Sigmoid colon (tissue), 6 donors: ENCODE measurements at regions not wholly inside any gene's neighbourhood (a gene's known extent, or its start where the extent isn't known, plus 50 kb on each side); places are given as distances from the start of the nearest gene placed in this dataset.

ENCODE experiments used
- DNase-seq: peaks from one replicate; pipeline ENCODE4 v3.0.0-alpha.2; 2019
- H3K27ac ChIP-seq, 4 donors: fragments of 200-600 bp; sonication (generic); one replicate each; pipeline ENCODE4 v1.5.1; 2016 to 2019; ENCODE audit warnings: mild to moderate bottlenecking in 1 of 4
- H3K27me3 ChIP-seq, 3 donors: fragments of 200-600 bp; sonication (generic); one replicate each; pipeline ENCODE4 v1.5.1; 2019; ENCODE audit warnings: mild to moderate bottlenecking in 1 of 3
- H3K36me3 ChIP-seq, 4 donors: fragments of 200-600 bp; sonication (generic); one replicate each; pipeline ENCODE4 v1.5.1; 2016 to 2019
- H3K4me1 ChIP-seq, 4 donors: fragments of 200-600 bp; sonication (generic); one replicate each; pipeline ENCODE4 v1.5.1; 2017 to 2019
- H3K4me3 ChIP-seq, 4 donors: fragments of 200-600 bp; sonication (generic); one replicate each; pipeline ENCODE4 v1.5.1; 2017 to 2019; ENCODE audit warnings: mild to moderate bottlenecking in 2 of 4, moderate library complexity in 1 of 4
- H3K9me3 ChIP-seq, 4 donors: fragments of 200-600 bp in 3 of 4; sonication (generic) in 3 of 4; one replicate each; pipeline versions ENCODE4 v1.5.1 to v1.6.1; 2013 to 2019
- CTCF ChIP-seq, 4 experiments: fragments of 450-650 bp in 3 of 4; fragments of 200-600 bp in 1 of 4; IDR thresholded peaks; one replicate each; pipeline ENCODE4 v1.5.1; 2016 to 2019; ENCODE audit warnings: antibody characterized with exemption in 4 of 4, mild to moderate bottlenecking in 3 of 4, moderate library complexity in 2 of 4
- EP300 ChIP-seq, 4 donors: sonication (generic); formaldehyde crosslinking; IDR thresholded peaks; one replicate each; pipeline ENCODE4 v1.6.1; 2017; ENCODE audit warnings: antibody characterized with exemption in 4 of 4
- POLR2A ChIP-seq, 2 donors: fragments of 450-650 bp; IDR thresholded peaks; one replicate each; pipeline ENCODE4 v1.6.1; 2016; ENCODE audit warnings: antibody characterized with exemption in 2 of 2, mild to moderate bottlenecking in 2 of 2, moderate library complexity in 2 of 2
- POLR2AphosphoS5 ChIP-seq, 4 donors: sonication (generic); formaldehyde crosslinking; IDR thresholded peaks; one replicate each; pipeline ENCODE4 v1.6.1; 2017; ENCODE audit warnings: antibody characterized with exemption in 4 of 4
- WGBS, 2 donors: extraction: QIAGEN DNeasy Blood & Tissue Kit; methylation state at CpG; one replicate each; pipeline ENCODE4 v1.1.7; 2013; 5-methylcytosine and 5-hydroxymethylcytosine counted together
- intact Hi-C: fragments of 100-400 bp; cut with DNase I; formaldehyde crosslinking; loops from one replicate; pipeline ENCODE4 v1.15.1; 2023
- donor health status: healthy with polysubstance abuse.
- donor health status: healthy.

DNA sequence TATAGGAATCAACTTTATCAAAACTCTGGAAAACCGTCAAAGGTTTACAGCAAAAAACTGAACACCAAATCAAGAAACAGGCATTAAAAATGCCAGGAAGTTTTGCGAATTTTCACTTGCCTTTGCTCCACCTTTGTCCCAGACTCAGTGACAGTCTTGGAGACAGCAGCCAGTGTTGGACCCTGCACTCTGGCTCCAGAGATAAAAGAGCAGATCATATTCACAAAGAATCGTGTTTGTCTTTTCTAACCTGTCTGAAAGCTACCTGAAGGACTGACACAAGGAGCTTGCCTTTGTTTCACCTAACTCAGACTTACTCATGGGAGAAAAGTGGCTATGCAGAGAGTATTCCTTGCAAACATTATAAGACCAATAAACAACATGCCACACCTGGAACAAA is 74.0 kb upstream of the TCF12 start:
- 72 to 89% methylated on average over 3 of the region's 3 CpGs for WGBS, 2 donors
- Histone ChIP-seq H3K4me3 (no peak overlapping the region), H3K36me3 (peaks cover 0 to 5% (median 0%) of the 10 kb centered on the region in 4 donors), H3K27ac (no peak overlapping the region), H3K4me1 (no peaks in the 10 kb centered on the region), H3K9me3 (no peaks in the 10 kb centered on the region), H3K27me3 (no peaks in the 10 kb centered on the region)
- no peak for TF ChIP-seq POLR2AphosphoS5 (IDR thresholded peaks at IDR 0.05)
- no peak for TF ChIP-seq POLR2A (IDR thresholded peaks at IDR 0.05)
- TF ChIP-seq CTCF (IDR thresholded peaks at IDR 0.05), result no peak
- no peak for TF ChIP-seq EP300 (IDR thresholded peaks at IDR 0.05)
- DNase-seq, result no peak
- intact Hi-C loops, result no loop called here

DNA sequence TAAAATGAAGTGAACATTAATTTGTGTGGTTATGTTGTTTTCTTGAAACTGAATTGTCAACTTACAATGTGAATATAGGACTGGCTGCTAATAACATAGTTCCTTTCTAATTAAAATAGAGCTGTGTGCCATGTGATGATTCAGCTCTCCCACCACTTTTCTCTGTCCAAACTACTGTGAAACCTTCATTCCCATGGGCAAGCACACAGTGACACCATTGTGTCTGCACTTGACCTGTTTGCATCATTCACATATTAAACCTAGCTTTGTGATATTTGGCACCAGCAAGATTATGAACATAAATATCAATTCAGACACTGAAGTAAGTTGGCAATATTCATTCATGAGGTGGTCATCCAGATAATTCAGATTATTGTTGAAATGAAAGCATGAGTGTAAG is 78.8 kb upstream of the TCF12 start:
- TF ChIP-seq EP300 (IDR thresholded peaks at IDR 0.05) (no peak), POLR2A (IDR thresholded peaks at IDR 0.05) (no peak), CTCF (IDR thresholded peaks at IDR 0.05) (no peak), POLR2AphosphoS5 (IDR thresholded peaks at IDR 0.05) (no peak)
- Histone ChIP-seq H3K4me3 (no peak overlapping the region), H3K9me3 (no peaks in the 10 kb centered on the region), H3K27ac (no peak overlapping the region), H3K27me3 (no peaks in the 10 kb centered on the region), H3K4me1 (peaks cover 0 to 13% (median 6%) of the 10 kb centered on the region in 4 donors), H3K36me3 (no peaks in the 10 kb centered on the region)
- intact Hi-C loops, result no loop called here
- no peak for DNase-seq

GRCh38 chr15:56839099-56839498 is 79.3 kb upstream of the TCF12 start:
- Histone ChIP-seq H3K4me3 (no peak overlapping the region), H3K27ac (no peak overlapping the region), H3K9me3 (no peaks in the 10 kb centered on the region), H3K27me3 (no peaks in the 10 kb centered on the region), H3K4me1 (peaks cover 0 to 13% (median 6%) of the 10 kb centered on the region in 4 donors), H3K36me3 (no peaks in the 10 kb centered on the region)
- intact Hi-C loops, result no loop called here
- 75% methylated on average over 5 of the region's 5 CpGs for WGBS, 2 donors
- TF ChIP-seq EP300 (IDR thresholded peaks at IDR 0.05) (no peak), POLR2AphosphoS5 (IDR thresholded peaks at IDR 0.05) (no peak), CTCF (IDR thresholded peaks at IDR 0.05) (no peak), POLR2A (IDR thresholded peaks at IDR 0.05) (no peak)
- no peak for DNase-seq

DNA sequence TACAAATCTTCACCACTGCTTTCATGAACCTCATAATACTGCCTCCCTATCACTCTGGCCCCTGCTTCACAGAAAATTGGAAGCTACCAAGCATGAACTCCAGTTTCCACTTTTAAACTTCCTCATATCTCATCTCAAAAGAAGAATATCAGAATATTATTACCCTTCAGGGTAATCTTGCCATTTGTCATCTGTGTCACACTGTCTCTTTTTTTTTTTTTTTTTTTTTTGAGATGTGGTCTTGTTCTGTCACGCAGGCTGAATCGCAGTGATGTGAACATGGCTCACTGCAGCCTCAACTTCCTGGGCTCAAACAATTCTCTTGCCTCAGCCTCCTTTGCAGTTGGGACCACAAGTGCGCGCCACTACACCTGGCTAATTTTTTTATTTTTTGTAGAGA is 80.4 kb upstream of the TCF12 start:
- Histone ChIP-seq H3K36me3 (no peaks in the 10 kb centered on the region), H3K4me3 (no peak overlapping the region), H3K27me3 (no peaks in the 10 kb centered on the region), H3K9me3 (no peaks in the 10 kb centered on the region), H3K27ac (no peak overlapping the region), H3K4me1 (peaks cover 0 to 15% (median 6%) of the 10 kb centered on the region in 4 donors)
- DNase-seq, result no peak
- TF ChIP-seq POLR2A (IDR thresholded peaks at IDR 0.05), result no peak
- no peak for TF ChIP-seq CTCF (IDR thresholded peaks at IDR 0.05)
- no peak for TF ChIP-seq POLR2AphosphoS5 (IDR thresholded peaks at IDR 0.05)
- no peak for TF ChIP-seq EP300 (IDR thresholded peaks at IDR 0.05)
- intact Hi-C loops, result no loop called here
- WGBS, 2 donors, result 74 to 94% methylated on average over 4 of the region's 4 CpGs

DNA sequence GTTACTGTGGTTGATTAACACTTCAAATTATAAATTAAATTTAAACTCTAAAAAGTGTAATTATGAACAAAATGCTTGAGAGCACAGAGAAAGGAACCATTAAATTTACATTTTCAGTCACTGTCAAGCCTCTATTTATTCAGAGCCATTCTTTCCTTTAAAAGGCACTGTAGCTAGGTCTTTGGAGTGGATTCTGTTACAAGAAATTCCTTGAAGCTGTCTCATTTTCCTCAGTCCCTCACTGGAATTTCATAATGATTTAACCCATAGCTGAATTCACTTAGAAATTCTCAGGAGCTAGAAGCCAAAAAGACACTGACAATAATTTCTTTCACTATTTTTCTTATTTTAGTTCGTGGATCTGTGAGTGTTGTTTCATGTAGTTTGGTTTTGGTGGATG is 81.2 kb upstream of the TCF12 start:
- H3K4me1 ChIP-seq, result peaks cover 0 to 23% (median 13%) of the 10 kb centered on the region in 4 donors
- no peak for DNase-seq
- no peaks in the 10 kb centered on the region for H3K36me3 ChIP-seq
- WGBS, 2 donors, result 87 to 91% methylated on average over 1 of the region's 1 CpG
- TF ChIP-seq POLR2AphosphoS5 (IDR thresholded peaks at IDR 0.05) (no peak), CTCF (IDR thresholded peaks at IDR 0.05) (no peak), EP300 (IDR thresholded peaks at IDR 0.05) (no peak), POLR2A (IDR thresholded peaks at IDR 0.05) (no peak)
- no peaks in the 10 kb centered on the region for H3K9me3 ChIP-seq
- no peak overlapping the region for H3K27ac ChIP-seq
- no peaks in the 10 kb centered on the region for H3K27me3 ChIP-seq
- intact Hi-C loops, result no loop called here
- H3K4me3 ChIP-seq, result no peak overlapping the region
